ENCODE measurements at regions not wholly inside any gene's neighbourhood (a gene's known extent, or its start where the extent isn't known, plus 50 kb on each side); places are given as distances from the start of the nearest gene placed in this dataset.

DNA sequence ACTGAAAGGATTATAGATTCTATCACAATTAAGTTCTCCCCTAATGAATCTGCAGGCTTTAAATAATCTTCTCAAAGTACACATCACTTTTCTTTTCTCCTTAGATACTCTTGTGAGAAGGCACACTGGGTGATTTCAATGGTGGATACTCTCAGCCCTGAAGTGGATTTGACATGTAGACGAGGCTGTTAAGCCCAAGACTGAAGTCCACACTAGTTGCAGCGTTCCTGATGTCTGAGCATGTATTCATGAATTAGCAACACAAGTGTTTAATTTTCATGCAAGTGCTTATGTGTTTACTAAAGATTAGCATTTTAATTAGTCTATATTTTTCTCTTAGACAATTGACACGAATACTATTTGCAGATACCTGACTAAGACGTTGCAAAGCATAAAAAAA is 218.9 kb downstream of the TMEM161B start:
- no peak for DNase-seq
- no peaks in the 10 kb centered on the region for H3K27me3 ChIP-seq (ENCODE audit: insufficient read depth)
- no peaks in the 10 kb centered on the region for H3K36me3 ChIP-seq (replicated peaks in 1 of 2; ENCODE audit: control insufficient read depth in 1 of 2, insufficient read depth in 2 of 2, low read length in 1 of 2)
- no peaks in the 10 kb centered on the region for H3K9me3 ChIP-seq
- no peak overlapping the region for H3K9ac ChIP-seq
- TF ChIP-seq NFIC (IDR thresholded peaks at IDR 0.05; ENCODE audit: borderline replicate concordance) (no peak), RAD21 (IDR thresholded peaks at IDR 0.05; ENCODE audit: low read length) (no peak), GABPA (IDR thresholded peaks at IDR 0.05; ENCODE audit: low read depth) (no peak)
- ChIA-PET CTCF (no interaction called here), POLR2A (no interaction called here)
- H3K79me2 ChIP-seq (ENCODE audit: insufficient read depth), result no peaks in the 10 kb centered on the region
- no peak overlapping the region for H3K27ac ChIP-seq (ENCODE audit: low read depth in 2 of 2, low read length in 1 of 2)
- no peak overlapping the region for H3K4me3 ChIP-seq (ENCODE audit: low read depth in 2 of 2, low read length in 1 of 2)
- H3K9me2 ChIP-seq, result no peaks in the 10 kb centered on the region
- WGBS (ENCODE audit: low lambda C conversion rate), result 8% methylated on average over 4 of the region's 4 CpGs
- H3F3A ChIP-seq (replicated peaks; ENCODE audit: insufficient read depth), result no peaks in the 10 kb centered on the region
- no peaks in the 10 kb centered on the region for H4K20me1 ChIP-seq (ENCODE audit: insufficient read depth)
- no peaks in the 10 kb centered on the region for H3K4me1 ChIP-seq (ENCODE audit: control insufficient read depth in 1 of 2, insufficient read depth in 2 of 2, low read depth in 1 of 2, low read length in 1 of 2)
- H2AFZ ChIP-seq (ENCODE audit: low read depth), result no peak overlapping the region
- H3K4me2 ChIP-seq, result no peak overlapping the region

DNA sequence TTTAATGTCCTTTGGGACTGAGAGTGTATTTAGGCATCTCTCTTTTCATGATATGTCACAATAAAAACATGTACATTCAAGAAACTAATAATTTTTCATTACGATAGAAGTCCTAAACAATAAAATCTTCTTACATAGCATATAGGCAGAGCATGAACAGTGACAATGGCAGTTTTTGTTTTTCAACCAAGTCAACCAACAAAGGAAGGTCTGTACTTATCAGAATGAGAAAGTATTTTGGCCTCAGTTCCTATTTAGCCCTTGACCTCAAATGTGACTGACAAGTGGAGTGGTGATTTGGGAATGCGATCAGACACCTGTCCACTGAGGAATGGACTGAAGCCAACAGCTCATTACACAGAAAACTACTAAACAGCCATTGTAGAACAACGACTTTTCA is 219.5 kb downstream of the TMEM161B start:
- Histone ChIP-seq H3K9me2 (no peaks in the 10 kb centered on the region), H3K79me2 (ENCODE audit: insufficient read depth) (no peaks in the 10 kb centered on the region), H4K20me1 (ENCODE audit: insufficient read depth) (no peaks in the 10 kb centered on the region), H2AFZ (ENCODE audit: low read depth) (no peak overlapping the region), H3K4me3 (ENCODE audit: low read depth in 2 of 2, low read length in 1 of 2) (no peak overlapping the region), H3K9me3 (no peaks in the 10 kb centered on the region), H3K27ac (ENCODE audit: low read depth in 2 of 2, low read length in 1 of 2) (no peak overlapping the region), H3K27me3 (ENCODE audit: insufficient read depth) (no peaks in the 10 kb centered on the region), H3K36me3 (replicated peaks in 1 of 2; ENCODE audit: control insufficient read depth in 1 of 2, insufficient read depth in 2 of 2, low read length in 1 of 2) (no peaks in the 10 kb centered on the region), H3K4me2 (no peak overlapping the region), H3K9ac (no peak overlapping the region), H3K4me1 (ENCODE audit: control insufficient read depth in 1 of 2, insufficient read depth in 2 of 2, low read depth in 1 of 2, low read length in 1 of 2) (no peaks in the 10 kb centered on the region), H3F3A (replicated peaks; ENCODE audit: insufficient read depth) (no peaks in the 10 kb centered on the region)
- ChIA-PET POLR2A (no interaction called here), CTCF (no interaction called here)
- 11% methylated on average over 3 of the region's 3 CpGs for WGBS (ENCODE audit: low lambda C conversion rate)
- TF ChIP-seq, protein P1, sequence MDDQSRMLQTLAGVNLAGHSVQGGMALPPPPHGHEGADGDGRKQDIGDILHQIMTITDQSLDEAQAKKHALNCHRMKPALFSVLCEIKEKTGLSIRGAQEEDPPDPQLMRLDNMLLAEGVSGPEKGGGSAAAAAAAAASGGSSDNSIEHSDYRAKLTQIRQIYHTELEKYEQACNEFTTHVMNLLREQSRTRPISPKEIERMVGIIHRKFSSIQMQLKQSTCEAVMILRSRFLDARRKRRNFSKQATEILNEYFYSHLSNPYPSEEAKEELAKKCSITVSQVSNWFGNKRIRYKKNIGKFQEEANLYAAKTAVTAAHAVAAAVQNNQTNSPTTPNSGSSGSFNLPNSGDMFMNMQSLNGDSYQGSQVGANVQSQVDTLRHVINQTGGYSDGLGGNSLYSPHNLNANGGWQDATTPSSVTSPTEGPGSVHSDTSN (IDR thresholded peaks at IDR 0.05), result no peak
- TF ChIP-seq ELF1 (IDR thresholded peaks at IDR 0.05) (no peak), MXI1 (IDR thresholded peaks at IDR 0.05; ENCODE audit: low read depth, low read length) (no peak), TAF1 (IDR thresholded peaks at IDR 0.05; ENCODE audit: borderline replicate concordance, low read depth, low read length) (no peak), FOXJ3 (CRISPR knock-in tag; IDR thresholded peaks at IDR 0.05) (no peak), RAD21 (IDR thresholded peaks at IDR 0.05; ENCODE audit: low read length) (no peak), JUND (IDR thresholded peaks at IDR 0.05) (no peak), GABPA (IDR thresholded peaks at IDR 0.05; ENCODE audit: low read depth) (no peak), TCF12 (IDR thresholded peaks at IDR 0.05) (no peak), TEAD4 (IDR thresholded peaks at IDR 0.05; ENCODE audit: borderline replicate concordance, insufficient read depth) (no peak)
- TF ChIP-seq, protein P2, sequence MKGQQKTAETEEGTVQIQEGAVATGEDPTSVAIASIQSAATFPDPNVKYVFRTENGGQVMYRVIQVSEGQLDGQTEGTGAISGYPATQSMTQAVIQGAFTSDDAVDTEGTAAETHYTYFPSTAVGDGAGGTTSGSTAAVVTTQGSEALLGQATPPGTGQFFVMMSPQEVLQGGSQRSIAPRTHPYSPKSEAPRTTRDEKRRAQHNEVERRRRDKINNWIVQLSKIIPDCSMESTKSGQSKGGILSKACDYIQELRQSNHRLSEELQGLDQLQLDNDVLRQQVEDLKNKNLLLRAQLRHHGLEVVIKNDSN (IDR thresholded peaks at IDR 0.05; ENCODE audit: borderline replicate concordance, low read depth), result no peak
- DNase-seq, result no peak

GRCh38 chr5:88045931-88046461 is 222.6 kb downstream of the TMEM161B start:
- DNase-seq, result no peak
- ChIA-PET CTCF (no interaction called here), POLR2A (no interaction called here)
- no peaks in the 10 kb centered on the region for H3K36me3 ChIP-seq (replicated peaks in 1 of 2; ENCODE audit: control insufficient read depth in 1 of 2, insufficient read depth in 2 of 2, low read length in 1 of 2)
- H3K4me2 ChIP-seq, result no peak overlapping the region
- no peak overlapping the region for H2AFZ ChIP-seq (ENCODE audit: low read depth)
- H3K27me3 ChIP-seq (ENCODE audit: insufficient read depth), result no peaks in the 10 kb centered on the region
- no peaks in the 10 kb centered on the region for H4K20me1 ChIP-seq (ENCODE audit: insufficient read depth)
- no peaks in the 10 kb centered on the region for H3K9me2 ChIP-seq
- no peaks in the 10 kb centered on the region for H3K4me1 ChIP-seq (ENCODE audit: control insufficient read depth in 1 of 2, insufficient read depth in 2 of 2, low read depth in 1 of 2, low read length in 1 of 2)
- no peak overlapping the region for H3K9ac ChIP-seq
- H3K4me3 ChIP-seq (ENCODE audit: low read depth in 2 of 2, low read length in 1 of 2), result no peak overlapping the region
- no peaks in the 10 kb centered on the region for H3K9me3 ChIP-seq
- H3K27ac ChIP-seq (ENCODE audit: low read depth in 2 of 2, low read length in 1 of 2), result no peak overlapping the region
- H3K79me2 ChIP-seq (ENCODE audit: insufficient read depth), result no peaks in the 10 kb centered on the region
- 2% methylated on average over 4 of the region's 4 CpGs for WGBS (ENCODE audit: low lambda C conversion rate)
- no peaks in the 10 kb centered on the region for H3F3A ChIP-seq (replicated peaks; ENCODE audit: insufficient read depth)
- TF ChIP-seq RXRA (IDR thresholded peaks at IDR 0.05; ENCODE audit: borderline replicate concordance, low read depth) (no peak), ZBTB33 (IDR thresholded peaks at IDR 0.05; ENCODE audit: borderline replicate concordance, low read depth) (no peak)

Measured in SK-N-SH (cell line).